WI38 (cell line): ENCODE measurements at regions not wholly inside any gene's neighbourhood (a gene's known extent, or its start where the extent isn't known, plus 50 kb on each side); places are given as distances from the start of the nearest gene placed in this dataset.

Source experiments
- H3K4me3 ChIP-seq: 2 replicates; pipeline ENCODE4 v1.5.1; 2011; ENCODE audit warnings: low read depth, mild to moderate bottlenecking, control low read depth, low read length
- TF ChIP-seq, protein P1 (sequence below): IDR thresholded peaks from 2 replicates; pipeline ENCODE4 v1.5.1; 2012; ENCODE audit warnings: low read depth, mild to moderate bottlenecking, control low read depth, low read length

DNA sequence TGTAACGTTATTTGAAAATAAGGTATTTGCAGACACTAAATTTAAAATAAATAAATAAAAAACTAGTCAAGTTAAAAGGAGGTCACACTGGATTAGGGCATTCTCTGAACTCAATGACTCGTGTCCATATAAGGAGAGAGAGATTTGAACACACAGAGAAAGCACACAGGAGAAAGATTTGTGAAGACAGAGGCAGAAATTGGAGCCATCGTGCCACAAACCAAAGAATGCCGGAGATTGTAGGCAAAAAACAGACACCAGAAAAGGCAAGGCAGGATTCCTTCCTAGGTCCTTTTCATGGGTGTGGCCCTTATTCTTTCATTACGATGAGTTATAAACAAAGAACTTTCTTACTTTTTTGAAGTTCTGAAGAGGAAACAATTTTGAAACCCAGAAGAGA is 981.5 kb downstream of the DCDC2C start:
- no peak overlapping the region for H3K4me3 ChIP-seq
- TF ChIP-seq, protein P1, sequence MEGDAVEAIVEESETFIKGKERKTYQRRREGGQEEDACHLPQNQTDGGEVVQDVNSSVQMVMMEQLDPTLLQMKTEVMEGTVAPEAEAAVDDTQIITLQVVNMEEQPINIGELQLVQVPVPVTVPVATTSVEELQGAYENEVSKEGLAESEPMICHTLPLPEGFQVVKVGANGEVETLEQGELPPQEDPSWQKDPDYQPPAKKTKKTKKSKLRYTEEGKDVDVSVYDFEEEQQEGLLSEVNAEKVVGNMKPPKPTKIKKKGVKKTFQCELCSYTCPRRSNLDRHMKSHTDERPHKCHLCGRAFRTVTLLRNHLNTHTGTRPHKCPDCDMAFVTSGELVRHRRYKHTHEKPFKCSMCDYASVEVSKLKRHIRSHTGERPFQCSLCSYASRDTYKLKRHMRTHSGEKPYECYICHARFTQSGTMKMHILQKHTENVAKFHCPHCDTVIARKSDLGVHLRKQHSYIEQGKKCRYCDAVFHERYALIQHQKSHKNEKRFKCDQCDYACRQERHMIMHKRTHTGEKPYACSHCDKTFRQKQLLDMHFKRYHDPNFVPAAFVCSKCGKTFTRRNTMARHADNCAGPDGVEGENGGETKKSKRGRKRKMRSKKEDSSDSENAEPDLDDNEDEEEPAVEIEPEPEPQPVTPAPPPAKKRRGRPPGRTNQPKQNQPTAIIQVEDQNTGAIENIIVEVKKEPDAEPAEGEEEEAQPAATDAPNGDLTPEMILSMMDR: no peak

DNA sequence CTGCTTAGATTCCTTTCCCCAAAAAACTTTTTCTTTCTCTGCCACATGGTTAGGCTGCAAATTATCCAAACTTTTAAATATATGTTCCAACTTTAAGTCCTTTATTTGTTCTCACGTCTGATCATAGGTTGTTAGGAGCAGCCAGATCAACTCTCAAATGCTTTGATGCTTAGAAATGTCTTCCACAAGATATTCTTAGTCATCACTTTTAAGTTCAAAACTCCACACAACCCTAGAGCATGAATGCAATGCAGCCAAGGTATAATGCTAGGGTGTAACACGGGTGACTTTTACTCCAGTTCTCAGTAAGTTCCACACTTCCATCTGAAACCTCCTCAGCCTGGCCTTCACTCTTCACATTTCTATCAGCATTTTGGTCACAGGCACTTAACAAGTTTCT is 987.5 kb downstream of the DCDC2C start:
- no peak overlapping the region for H3K4me3 ChIP-seq
- TF ChIP-seq, protein P1: no peak

DNA sequence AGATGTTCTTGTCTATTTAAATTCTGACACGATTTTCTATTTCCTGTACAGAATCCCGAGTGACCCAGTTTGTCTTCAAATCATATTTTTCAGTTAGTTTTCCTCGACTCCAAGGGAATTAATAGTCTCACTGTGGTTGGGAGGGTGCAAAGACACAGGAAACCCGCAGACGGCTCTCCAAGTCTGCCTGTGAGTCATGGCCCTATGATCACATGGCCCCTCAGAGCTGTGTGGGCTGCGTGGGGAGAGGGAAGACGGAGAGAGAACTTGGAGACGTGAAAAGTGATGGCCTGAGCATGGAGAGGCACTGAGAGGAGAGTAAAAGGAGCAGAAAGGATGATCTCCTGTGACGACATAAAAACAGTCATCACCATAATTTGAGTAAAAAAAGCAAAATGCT is 989.9 kb downstream of the DCDC2C start:
- TF ChIP-seq, protein P1: no peak
- no peak overlapping the region for H3K4me3 ChIP-seq

DNA sequence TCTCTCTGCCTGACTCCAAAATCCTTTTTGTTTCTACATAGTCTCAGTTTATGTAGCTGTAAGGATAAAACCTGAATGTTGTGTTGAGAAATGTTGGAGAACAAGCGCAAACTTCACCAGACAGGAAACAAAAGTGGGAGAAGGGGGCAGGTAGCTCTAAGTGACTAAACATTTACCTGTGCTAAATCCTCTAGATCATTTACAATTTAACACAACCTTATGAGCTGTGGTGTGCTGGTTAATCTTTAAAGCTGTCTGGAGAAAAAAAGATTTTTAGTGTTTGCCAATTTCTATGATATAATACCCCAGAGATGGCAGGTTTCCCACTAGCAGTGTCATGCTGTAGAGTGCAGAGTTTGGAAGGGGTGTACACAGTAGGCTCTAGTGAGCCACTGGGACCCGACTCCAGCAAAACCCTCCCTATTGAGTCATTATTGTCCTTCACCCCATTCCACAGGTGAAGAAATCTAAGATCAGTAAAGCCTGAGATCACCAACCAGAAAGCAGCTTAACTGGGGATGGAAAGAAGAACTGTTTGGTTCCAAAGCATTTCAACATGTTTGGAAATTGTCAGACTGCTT is 992.0 kb downstream of the DCDC2C start:
- no peak overlapping the region for H3K4me3 ChIP-seq
- TF ChIP-seq, protein P1: no peak

DNA sequence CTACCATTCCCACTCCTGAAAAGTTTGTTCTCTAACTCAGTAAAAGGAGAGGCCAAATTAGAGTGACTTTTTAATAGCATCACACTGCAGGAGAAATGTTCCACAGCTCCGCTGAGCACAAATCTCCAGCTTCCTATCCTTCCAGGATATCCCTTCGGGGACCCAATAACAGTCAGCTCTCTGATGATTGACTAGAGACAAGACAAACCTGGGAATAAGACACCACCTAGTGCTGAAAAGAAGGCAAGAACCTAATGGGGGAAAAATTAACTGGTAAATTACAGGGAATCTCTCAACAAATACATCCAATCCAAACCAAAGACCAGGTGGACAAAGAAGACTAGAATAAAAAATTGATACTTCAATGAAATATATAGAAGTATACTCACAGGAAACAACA is 977.1 kb upstream of the SOX11 start:
- TF ChIP-seq, protein P1: no peak
- no peak overlapping the region for H3K4me3 ChIP-seq

DNA sequence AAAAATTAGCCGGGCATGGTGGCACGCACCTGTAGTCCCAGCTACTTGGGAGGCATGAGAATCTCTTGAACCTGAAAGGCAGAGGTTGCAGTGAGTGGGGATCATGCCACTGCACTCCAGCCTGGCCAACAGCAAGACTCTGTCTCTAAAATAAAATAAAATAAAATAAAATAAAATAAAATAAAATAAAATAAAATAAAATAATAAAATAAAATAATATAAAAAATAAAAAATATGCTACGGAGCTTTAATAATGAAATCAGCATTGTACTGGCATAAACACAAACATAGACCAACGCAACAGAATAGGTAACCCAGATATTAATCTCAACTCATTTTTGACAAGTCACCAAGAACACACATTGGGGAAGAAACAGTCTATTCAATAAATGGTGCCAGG is 973.4 kb upstream of the SOX11 start:
- H3K4me3 ChIP-seq: no peak overlapping the region
- TF ChIP-seq, protein P1: no peak

DNA sequence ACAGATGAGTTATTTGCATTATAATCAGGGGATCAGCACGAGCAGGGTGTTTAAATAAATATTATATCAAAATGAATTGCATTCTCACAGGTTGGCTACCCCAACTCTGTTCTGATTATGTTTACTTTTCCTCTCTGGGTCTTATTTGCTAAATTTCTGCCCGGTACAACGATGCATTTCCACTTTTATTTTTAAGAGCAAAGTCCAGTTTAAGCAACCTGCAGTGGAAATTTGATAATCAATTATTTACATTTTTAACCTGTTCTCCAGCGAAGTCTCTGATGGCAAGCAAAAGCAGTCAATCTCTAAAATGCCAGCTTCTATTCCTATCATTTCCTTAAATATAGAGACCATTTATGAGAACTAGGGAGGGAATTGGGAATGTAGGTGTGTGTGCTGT is 966.6 kb upstream of the SOX11 start:
- TF ChIP-seq, protein P1: no peak
- no peak overlapping the region for H3K4me3 ChIP-seq
